Activated CD8-positive, alpha-beta memory T cell treated with anti-CD3 and anti-CD28 coated beads for 1 hour (primary cell): ENCODE measurements at regions not wholly inside any gene's neighbourhood (a gene's known extent, or its start where the extent isn't known, plus 50 kb on each side); places are given as distances from the start of the nearest gene placed in this dataset.

ENCODE experiments used
- DNase-seq, 2 donors: peaks; one replicate each; pipeline ENCODE4 v3.0.0-alpha.2; 2020; ENCODE audit warnings: low read depth in 1 of 2; ENCODE audit errors: extremely low read depth in 1 of 2

DNA sequence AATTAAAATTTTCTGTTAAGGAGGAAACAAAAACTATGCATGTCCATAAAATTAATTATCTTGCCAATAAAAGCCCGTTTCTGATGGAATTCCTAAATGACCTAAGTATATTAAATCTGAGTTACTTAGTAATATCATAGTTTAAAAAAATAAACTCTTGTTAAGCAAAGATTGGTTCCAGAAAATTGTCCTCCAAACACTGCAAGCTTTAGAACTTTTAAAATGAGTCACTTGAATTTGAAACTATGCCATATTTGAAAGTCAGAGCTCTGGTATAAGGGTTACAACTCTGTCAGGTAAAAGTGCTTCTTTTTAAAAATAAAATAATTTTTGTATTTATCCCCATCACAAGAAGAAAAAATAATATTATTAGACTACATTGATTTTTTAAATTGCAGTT lies 409.5 kb downstream of the PLPP3 start:
- DNase-seq, result no peak

GRCh38 chr1:56168176-56168575 lies 411.2 kb downstream of the PLPP3 start:
- DNase-seq, result no peak

GRCh38 chr1:56167596-56167995 lies 411.8 kb downstream of the PLPP3 start:
- DNase-seq, result no peak

DNA sequence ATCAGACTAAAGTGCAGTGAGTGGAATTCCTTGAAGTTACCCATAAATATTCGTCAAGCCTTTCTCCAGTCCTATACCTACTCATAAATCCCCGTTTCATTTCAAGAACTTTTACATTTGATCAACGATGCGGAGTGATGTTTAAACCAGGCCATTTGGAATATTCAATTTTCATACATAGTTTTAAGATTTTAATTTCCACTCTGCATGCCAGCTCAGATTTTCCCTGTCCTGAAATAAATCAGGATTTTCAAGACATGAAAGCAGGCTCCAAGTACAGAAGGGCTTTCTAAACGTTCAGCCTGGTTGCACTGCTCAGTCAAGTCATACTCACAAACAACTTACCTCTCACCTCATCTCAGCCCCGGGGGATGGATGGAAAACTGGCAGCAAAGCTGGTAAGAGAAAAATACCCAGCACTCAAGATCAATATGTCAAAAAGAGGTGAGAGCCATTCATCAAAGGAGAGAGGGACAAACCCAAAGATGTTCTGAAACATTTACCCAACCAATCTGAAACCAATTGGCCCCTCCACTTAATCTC lies 418.5 kb downstream of the PLPP3 start:
- no peak for DNase-seq

DNA sequence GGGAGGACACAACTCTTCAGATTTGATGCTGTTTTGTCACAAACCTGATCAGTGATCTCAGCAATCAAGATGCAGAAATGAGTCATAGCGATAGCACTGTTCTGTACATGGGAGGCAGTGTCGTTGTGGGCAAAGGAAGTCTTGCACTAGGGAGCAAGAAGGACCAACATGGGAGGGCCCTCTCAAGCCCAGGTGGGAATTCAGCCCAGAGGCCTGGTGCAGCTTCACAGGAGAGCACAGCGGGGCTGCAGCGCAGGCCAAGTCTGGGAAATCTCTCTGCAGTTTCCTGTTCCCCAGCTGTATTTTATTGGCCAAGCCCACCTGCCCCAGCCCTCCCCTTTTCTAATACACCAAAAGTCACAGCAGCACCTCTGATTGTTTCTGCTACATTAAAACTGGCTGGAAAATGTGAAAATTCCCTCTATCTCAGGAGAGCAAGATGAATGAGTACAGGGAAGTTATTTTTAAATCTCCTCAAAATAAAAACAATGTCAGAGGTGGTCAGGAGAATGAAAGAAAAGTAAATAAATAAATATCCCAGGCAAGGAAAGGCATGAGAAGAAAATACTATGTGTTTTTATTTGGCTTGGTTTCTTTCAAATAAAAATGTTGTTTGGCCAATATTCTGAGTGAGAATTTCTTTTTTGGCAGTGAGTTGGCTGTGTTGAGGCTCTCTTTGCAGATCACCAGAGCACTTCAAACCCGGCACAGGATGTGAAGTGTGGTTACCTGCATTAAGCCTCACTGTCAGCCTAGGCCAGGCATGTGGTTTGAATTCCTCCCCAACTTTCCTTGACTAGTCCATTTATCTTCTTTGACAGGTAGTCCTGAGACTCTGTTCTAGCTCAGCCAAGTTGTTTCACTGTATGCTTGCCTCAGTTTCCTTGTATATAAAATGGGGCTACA lies 422.1 kb downstream of the PLPP3 start:
- no peak for DNase-seq

DNA sequence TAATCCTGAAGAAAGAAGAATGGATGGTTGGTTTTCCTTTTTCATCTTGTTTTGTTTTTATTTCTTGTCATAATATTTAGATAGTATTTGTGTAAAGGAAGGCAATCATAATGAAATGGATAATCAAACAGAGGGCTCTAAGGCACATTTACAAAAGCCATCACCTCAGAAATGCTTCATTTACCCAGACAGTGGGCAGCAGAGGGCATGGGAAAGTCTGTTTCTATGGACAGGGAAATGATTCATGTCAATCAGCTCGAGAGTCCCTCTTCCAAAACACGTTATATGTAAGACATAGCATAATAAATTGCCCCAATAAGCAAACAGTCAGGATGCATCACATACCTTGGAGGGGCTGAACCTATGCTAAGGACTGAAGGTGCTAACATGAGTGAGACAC lies 426.1 kb downstream of the PLPP3 start:
- no peak for DNase-seq

GRCh38 chr1:56152635-56153034 lies 426.7 kb downstream of the PLPP3 start:
- no peak for DNase-seq

GRCh38 chr1:56151402-56151801 lies 428.0 kb downstream of the PLPP3 start:
- DNase-seq, result no peak

DNA sequence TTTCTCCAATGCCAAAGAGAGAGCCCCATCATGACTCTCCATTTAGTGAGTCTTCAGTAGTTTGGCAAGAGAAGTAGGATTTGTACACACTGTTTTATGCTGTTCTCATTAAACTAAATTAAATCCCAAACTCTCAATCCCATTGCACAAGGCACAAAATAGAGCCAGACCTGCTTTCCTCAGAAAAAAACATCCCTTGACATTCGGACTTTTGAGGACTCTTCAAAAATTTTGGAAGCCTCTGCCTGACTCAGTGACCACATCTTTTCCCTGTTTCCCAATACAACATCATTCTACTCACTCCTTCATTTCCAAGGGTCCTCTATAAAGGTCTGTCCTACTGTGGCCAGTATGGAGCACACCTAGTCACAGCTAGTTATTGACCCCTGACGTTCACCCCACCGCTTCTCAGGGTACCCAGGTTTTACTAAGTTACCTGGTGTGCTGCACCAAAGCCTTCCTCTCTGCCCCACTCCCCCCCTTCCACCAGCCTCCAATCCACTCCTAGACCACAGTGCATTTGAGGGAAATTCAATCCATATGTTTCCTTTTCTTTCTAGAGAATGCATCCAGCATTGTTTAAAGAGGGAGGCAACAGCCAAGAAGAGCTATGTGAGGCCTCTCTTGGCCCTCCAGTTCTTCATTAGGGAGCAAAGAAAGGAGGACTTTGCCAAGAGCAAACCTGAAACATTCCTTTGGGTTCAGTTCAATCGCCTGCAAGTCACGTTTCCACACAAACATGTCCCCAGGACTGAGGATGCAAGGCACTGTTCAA lies 428.7 kb downstream of the PLPP3 start:
- no peak for DNase-seq

DNA sequence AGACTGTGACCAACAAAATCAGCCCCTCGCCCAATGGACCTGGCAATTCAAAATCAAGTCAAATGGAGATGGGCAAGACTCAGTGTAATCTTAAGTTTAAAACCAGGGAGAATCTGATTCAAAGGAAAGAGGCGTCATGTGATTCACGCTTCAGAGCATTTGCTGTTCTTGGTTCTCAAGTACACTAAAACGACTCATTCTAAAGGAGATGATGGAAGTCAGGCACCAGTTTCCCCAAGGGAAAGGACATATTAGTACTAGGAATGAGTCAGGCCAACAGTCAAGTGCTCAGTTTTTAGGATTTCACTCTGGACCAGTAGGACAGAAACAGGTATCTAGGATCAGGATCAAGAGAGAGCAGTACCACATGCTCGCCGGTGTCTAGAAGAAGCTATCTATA lies 429.6 kb downstream of the PLPP3 start:
- DNase-seq, result no peak

DNA sequence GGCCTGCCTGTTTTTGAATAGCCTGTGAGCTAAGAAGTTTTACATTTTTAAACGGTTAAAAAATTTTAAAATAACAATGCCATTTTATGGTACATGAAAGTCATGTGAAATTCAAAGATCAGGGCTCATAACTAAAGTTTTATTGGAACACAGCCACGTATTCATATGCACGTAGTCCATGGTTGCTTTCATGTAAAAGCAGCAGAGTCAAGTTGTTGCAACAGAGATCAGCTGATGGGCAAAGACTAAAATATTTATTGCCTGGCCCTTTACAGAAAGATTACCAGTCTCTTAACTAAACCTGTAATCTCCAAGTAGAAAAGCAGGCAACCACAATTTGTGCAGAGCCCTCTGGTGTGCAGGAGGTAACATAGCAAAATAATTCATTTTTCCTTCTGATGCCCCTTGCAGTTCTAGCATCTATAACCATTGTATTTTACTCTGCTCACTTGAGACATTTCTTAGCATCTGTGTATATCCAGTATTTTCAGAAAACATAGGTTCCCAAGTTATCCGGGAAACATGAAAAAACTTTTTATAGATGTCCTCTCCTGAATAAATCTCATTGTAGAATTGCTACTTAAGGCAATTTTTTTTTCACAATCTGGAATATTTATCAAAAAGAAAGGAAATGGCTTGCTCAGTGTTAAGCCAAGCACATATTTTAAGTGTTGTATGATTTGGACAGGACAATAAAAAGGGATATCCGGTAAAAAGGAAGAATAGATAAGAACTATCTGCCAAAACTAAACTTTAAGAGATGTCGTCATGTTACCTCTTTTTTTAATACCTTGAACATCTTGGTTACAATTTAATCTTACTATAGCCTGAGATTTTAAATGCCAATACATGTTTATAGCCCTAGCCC lies 430.8 kb downstream of the PLPP3 start:
- no peak for DNase-seq

GRCh38 chr1:56147459-56147858 lies 431.9 kb downstream of the PLPP3 start:
- DNase-seq, result no peak

DNA sequence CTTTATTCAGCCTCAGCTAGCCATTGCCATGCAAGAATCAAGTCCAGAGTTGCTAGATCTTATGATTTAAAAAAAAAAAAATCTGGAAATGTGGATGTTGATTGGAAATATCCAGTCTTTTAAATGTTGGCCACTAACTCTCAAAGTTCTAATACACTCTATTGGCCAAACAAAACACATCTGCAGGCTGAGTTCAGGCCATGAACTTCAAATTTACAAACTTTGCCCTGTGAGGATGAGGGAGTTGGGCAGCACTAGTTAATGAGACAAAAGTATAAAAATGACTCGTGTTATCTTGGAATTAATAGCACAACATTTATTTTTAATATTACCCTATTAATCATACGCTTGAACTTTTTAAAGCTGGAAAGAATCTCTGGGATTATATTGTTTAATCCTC lies 432.3 kb downstream of the PLPP3 start:
- no peak for DNase-seq

GRCh38 chr1:56146449-56146848 lies 432.9 kb downstream of the PLPP3 start:
- DNase-seq, result no peak

- DNase-seq, result no peak
These were observed 433.8 kb downstream of the PLPP3 start for GRCh38 chr1:56145581-56145980.

GRCh38 chr1:56142301-56142700 lies 437.1 kb downstream of the PLPP3 start:
- DNase-seq, result no peak

DNA sequence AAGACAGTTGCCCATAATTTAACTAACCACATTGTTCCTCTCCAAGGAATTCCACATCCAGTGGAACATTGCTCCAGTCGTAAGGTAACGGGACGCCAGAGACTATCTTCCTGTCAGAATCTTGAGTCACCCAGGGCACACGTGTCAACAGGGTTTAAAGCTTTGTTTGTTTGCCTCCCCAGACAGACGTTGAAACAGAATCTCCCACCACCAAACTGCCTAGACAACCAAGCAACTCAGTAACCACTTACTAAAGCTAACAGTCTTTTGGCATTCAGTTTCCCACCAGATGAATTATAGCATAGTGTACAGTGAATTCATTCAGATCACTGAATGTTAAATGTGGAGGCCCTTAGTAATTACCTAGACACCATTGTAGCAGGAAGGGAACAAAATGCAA lies 439.5 kb downstream of the PLPP3 start:
- no peak for DNase-seq

- DNase-seq, result no peak
These were observed 441.6 kb downstream of the PLPP3 start for GRCh38 chr1:56137521-56138505.

GRCh38 chr1:56137090-56137489 lies 442.3 kb downstream of the PLPP3 start:
- no peak for DNase-seq

DNA sequence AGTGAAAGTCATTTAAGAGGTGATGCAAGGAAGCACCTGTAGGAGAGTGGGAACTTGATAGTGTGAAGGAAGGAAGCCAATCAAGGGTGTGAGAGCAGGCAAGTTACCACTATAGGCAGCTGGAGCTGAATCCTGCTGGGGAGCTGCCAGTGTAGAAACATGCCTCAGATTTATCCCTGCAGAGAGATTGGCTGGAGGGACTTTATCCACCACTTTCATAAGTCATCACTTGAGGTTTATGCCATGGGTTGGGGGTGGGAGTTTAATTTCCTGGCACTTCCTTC lies 443.6 kb downstream of the PLPP3 start:
- no peak for DNase-seq
